ENCODE measurements at regions not wholly inside any gene's neighbourhood (a gene's known extent, or its start where the extent isn't known, plus 50 kb on each side); places are given as distances from the start of the nearest gene placed in this dataset.

GRCh38 chr10:131000244-131000643, 311.3 kb downstream of the TCERG1L start:
- no peak for TF ChIP-seq CTCF (IDR thresholded peaks at IDR 0.05)
- no peak for TF ChIP-seq POLR2A (IDR thresholded peaks at IDR 0.05)

Measured in ovary (tissue), 3 donors.